GM21515 (cell line): ENCODE measurements at regions not wholly inside any gene's neighbourhood (a gene's known extent, or its start where the extent isn't known, plus 50 kb on each side); places are given as distances from the start of the nearest gene placed in this dataset.
"Not testable (repeated sequence)": the region's sequence is repeated elsewhere in the genome, so short reads cannot be mapped to it uniquely, and the experiment has no call there.

Experiments used
- ATAC-seq: cut with Tn5 transposase; IDR thresholded peaks from one replicate; pipeline ENCODE4 v1.9.1; 2021; ENCODE audit not compliant: unreplicated experiment

DNA sequence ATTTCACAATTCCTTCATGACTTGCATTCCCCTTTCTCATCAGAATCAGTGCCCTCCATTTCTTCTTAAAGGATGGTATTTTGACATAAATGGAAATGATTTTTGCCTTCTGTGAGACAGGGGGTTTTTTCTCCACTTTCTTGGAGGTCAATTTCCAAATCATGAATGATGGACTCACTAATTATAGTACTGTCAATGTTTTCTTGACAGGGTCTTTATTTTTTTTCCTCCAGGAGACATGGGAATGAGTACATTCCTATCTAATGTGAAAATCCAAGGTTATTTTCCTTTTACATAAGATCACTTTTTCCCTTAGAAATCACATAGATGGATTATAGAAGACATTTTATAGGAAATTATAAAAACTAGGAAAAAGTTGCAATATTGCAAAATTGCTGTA is 141.7 kb downstream of the SPATA31A6 start:
- ATAC-seq, result not testable (repeated sequence)

DNA sequence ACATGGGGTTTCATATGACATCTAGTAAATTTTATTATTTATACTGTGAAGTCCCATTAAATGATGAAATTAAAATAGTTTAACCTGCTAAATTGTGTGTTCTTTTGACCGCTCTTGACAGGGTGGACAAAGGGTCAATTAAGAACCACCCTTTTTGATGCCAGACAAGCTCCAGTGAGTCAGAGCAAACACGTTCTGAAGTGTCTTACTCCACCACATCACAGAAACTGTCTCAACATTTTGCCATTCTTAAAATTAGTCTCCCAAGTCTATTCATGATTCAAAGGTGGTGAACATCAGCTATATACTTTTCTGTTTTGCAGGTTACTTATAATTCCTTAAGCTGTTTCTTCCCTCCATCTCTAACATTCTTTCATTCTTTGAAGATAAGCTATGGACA is 142.1 kb downstream of the SPATA31A6 start:
- not testable (repeated sequence) for ATAC-seq

DNA sequence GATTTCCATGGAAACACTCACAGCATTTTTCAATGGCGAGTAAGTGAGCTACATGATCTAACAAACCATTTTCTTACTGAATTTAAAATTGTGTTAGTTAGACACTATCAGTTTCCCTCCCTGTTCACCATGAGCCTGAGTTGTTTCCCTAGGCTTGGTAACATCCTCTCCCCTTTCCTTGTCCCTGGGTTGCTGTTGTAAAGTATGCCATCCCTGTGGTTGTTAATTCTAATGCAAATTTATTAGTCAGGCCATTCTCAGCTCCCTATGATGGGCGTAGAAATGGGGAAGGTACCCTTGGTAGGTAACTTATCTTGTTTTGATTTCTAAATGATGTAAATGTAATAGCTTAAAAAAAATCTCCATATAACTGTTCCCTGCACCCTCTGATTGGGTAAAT is 143.0 kb downstream of the SPATA31A6 start:
- ATAC-seq, result not testable (repeated sequence)

DNA sequence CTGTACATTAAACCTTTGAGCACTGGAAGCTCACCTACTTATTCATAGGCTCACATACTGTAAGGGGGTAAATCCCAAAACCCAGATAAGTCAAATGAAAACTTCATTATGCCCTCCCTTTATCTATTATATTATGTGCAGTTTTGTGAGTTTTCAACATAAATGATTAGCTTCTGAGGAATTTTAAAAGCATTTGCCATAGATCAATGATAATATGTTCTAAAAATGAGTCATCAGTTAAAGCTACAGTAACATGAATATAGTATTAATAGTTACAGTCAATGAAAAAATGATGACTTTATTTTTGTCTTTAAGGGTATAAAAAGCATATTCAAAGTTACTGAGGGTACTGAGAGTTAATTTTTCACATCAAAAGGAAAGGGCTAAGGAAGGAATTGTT is 151.9 kb downstream of the SPATA31A6 start:
- not testable (repeated sequence) for ATAC-seq

DNA sequence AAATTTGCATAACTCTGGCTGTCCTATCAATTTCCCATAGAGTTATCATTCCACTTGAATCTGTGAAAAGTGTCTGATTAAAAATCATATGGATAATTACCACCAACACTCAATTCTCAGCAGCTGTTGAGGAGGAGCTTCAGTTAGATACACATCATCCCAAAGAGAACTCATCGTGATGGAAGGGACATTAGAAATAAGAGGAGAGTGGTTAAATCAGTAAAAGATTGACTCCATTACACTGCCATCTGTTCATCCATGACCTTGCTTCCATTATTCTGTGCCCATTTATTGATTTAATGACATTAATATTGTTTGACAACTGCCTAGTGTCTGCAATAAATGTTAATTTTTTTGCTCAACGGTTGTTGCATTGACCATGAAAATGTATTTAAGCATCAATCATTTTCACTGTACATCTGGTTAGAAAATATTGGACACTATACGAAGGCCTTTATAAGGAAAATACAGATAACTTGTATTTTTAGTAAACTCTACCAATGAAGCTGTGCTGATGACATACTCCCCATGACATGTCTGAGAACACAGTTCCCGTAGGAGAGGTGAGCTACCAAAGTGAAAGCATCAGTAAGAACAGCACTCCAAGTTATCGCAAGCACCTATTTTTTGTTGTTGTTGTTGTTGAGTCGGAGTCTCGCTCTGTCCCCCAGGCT is 152.7 kb downstream of the SPATA31A6 start:
- ATAC-seq, result not testable (repeated sequence)

DNA sequence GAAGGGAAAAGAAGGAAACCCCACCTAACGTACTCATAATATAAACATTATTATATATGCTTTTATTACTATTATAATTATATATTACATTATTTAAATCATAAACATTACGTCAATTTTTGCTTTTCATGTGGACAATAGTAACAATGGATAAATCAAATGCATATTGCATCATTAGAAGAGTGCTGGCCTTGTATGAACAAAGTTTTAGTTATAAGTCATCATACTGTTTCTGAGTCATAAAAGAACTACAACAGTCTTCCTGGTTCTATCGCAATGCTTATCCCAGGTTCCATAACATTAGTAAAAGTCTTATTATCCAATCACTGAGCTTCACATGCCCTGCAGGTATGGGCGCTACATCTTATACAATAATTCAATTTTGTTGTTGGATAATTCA is 154.8 kb downstream of the SPATA31A6 start:
- ATAC-seq, result not testable (repeated sequence)

DNA sequence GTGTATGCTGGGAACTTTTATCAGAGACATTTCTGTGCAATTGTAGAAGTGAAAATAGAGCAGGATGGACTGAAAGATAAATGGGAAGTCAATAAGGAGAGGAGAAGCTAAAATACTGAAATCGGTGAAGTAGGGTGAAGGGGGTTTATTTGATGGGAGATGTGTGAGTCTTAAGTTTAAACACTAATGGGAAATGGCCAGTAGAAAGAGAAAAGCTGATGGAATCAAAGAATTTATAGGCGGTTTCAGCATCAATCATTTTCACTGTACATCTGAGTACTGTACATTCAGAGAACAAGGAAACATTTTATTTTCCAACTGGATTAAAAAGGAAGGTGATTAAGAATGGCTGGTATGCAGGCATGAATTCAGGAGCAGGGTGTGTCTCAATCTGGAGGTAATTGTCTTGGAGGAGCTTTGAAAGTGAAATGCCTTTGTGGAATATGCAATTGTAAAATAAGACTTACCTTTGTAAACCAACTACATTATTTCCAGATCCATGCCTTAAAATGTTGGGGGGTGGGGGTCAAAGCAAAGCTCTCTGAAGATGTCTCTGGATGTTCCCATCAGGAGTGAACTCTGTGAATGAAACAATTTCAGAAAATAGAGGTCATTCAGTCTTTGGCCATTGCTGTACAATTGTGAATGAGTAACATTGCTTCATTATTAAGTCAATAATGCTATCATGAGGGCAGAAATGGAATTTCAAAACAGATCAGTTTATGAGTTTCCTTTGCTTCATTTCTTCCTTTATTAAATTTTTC is 156.4 kb downstream of the SPATA31A6 start:
- ATAC-seq, result not testable (repeated sequence)

DNA sequence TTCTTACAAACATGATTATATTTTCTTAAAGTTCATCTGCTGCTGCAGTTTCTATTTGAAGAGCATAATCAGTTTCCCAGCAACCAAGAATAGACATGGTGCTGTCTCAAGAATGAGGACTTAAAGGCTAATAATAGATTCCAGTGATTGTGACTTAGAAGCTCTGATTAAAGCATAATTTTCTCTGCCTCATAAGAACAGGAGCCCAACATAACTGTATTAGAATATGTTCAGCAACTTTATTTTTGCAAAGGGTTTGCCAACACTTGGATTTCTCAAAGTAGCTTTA is 156.9 kb downstream of the SPATA31A6 start:
- ATAC-seq, result not testable (repeated sequence)

DNA sequence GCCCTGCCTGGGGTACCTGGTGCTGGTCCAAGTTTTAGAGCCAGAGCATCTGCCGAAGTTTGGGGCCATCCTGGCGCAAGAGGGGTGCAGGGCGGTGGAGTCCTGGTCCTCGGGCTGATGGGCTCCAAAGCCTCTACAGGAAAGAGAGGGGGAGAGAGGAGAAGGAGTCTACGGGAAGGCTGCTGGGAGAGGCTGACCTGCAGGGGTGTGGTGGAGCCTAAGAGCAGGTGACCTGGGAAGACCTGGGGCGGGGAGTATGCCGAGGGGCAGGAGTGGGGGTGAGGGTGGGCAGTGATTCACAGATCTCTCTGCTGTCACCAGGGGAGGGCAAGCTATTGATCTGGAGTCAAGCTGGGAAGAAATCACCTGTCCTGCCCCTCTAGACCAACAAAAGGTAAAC is 158.4 kb downstream of the SPATA31A6 start:
- ATAC-seq, result not testable (repeated sequence)

DNA sequence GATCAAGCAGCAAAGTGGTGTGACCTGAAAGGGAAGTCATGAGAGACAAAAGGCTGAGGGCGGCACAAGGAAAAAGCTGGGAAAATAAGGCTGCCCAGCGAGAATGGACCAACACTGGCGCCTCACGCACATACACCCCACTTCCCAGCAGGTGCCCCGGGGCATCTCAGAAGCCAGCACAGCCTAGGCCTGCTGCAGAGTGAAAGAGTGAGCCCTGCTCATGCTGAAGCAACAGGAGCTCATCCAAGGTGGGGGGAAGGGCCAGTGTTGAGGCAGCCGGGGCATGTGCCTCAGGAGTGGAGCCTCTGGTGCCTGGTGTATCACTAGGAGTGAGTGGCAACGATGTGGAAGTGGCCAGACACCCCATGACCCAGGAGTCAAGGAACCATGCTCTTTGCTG is 158.8 kb downstream of the SPATA31A6 start:
- not testable (repeated sequence) for ATAC-seq

DNA sequence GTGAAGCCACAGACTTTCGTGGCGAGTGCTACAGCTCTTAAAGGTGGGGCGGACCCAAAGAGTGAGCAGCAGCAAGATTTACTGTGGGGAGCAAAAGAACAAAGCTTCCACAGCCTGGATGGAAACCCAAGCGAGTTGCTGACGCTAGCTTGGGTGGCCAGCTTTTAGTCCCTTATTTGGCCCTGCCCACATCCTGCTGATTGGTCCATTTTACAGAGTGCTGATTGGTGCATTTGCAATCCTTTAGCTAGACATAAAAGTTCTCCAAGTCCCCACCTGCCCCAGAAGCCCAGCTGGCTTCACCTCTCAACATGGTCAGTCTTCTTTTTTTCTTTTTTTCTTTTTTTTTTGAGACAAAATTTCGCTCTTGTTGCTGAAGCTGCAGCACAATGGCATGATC is 161.0 kb downstream of the SPATA31A6 start:
- ATAC-seq, result not testable (repeated sequence)

DNA sequence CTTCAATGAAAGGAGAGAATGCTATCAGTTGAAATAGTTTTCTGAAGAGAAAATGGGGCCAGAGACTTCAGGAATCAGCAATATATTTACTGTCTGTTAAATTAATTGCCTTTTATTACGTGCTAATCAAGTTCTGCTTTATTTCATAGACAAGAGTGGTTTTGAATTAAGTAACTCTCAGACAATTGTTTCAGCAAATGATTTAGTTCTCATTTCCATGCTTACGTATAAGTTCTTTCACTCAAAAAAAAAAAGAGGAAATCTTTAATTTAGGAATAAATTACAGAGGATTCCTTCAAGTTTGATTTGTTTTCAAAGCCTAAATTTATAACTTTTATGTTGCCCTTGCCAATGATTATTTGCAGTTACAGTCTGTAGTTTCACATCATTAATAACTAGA is 163.5 kb downstream of the SPATA31A6 start:
- ATAC-seq, result not testable (repeated sequence)

DNA sequence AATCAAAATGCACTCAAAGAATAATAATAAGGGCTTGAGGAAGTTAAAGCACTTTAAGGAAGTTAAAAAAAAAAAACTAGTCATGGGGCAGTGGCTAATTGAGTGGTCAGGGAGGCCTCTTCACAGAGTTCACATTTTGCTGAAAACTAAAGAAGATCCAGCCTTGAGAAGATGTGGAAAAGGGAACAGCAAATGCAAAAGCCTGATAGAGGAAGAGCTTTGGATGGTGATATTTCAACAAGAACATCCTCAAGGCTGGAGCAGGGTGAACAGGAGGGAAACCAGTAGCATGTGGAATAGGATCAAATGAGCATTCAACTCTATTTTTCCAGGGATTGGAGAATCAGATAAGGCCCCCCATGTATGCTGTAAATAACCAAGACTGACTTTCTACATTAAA is 165.7 kb downstream of the SPATA31A6 start:
- ATAC-seq, result not testable (repeated sequence)

DNA sequence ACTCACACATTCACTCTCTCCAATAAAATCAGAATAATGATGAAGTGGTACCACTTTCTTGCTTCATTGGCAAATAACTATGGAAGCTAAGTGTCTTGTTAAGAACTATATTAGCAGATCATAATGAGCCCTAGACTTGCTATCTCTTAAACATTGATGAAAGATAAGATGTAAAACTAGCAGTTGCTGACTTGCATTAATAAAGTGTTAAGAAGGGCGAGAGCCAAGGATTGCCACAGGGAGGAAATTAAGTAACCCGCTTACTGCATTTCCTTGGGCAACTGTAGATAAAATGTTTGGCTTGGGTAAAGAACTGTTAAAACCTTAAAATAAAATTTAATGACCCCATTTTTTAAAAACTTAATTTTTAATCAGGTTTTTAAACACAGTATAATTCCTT is 167.0 kb downstream of the SPATA31A6 start:
- not testable (repeated sequence) for ATAC-seq

DNA sequence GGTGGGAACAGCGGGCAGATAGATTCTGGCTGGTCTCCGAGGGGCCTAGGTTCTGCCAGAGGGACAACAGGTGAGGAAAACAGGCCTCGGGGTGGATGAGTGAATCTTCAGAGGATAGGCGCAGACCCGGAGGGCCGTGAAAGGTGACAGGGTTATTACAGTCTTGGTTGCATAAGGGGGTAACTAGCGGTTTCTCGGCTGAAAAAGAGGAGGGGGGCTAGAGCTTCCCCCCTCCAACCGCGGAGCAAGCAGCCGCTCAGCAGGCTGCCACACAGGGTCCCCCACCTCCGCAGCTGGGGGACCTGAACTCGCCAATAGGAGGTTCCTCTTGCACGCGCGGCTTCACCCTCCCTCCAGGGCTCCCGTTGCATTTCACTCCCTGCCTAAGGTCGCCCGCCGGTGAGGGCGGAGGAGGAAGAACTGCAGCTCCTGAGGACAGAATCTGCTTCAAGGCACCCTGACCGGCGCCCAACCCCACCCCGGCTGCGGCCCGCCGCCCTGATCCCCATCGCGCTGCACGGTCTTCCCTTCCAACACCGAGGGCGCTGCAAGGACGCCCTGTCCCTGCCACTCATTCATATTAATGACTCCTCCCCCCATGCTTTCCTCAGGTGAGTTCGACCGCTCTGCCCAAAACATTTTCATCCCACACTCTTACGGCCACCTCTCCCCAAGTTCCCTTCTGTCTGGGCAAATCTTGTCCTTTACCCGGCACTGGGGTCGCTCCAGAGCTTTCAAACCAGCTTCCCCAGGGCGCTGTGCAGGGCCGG is 174.3 kb downstream of the SPATA31A6 start:
- ATAC-seq, result not testable (repeated sequence)

DNA sequence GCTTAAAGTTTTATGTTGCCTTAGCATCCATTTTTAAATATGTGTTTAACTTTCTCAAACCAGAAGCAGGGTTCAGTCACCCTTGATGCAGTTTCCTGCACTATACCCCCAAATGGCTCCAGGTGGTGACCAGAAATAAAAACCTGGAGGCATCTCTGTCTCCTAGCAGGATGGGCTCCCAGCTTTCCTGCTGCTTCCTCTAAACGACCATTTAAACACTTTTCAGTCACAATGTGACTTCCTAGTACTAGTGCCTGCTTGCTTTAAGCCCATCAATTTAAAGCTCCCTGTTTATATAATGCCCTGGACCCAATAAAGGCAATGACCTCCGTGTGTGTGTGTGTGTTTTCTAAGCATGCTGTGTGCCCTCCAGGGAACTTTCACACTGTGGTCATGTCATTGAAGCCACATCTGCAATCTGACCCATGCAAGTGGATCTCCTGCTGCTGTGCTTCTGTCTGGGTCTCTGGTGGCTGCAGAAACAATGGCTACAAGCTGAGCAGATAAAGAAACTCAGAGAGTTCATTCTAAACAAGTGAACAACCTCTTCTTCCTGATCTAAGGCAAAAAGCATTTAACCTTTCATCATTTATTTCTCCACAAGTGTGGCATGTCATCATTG is 175.3 kb downstream of the SPATA31A6 start:
- ATAC-seq, result not testable (repeated sequence)

DNA sequence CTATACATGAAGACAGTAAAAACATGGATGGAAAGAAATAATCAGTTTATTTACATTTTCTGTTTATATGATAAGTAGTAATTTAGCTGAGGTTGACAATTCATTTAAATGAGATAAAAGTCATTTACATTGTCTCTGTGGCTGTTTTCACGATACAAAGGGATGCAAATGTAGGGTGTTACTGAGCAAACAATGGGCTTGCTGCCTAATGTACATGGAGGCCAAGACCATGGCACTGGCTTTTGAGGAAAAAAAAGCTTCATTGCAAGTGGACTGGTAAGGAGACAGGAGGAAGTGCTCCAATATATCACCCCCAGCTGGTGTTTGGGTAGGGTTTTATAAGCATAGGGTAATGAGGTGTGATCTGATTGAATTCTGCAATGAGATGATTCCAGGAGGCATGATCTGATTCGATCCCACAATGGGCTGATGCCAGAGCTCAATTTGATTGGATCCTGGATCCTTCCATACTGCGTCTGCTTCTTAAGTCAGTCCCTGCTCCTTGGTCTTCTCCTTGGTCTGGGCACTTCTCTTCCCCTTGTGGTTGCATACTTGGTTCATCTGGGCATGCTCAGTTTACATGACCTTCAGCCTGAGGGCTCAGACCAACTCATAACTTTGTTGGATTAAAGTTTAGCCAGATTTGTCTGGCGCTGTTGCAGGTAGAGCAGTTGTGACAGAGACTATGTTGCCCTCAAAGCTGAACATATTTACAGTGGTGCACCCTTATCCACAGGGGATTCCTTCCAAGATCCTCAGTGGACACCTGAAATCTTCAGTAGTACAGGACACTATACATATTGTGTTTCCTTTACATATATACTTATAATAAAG is 181.2 kb downstream of the SPATA31A6 start:
- peak; percentile 5 for ATAC-seq

DNA sequence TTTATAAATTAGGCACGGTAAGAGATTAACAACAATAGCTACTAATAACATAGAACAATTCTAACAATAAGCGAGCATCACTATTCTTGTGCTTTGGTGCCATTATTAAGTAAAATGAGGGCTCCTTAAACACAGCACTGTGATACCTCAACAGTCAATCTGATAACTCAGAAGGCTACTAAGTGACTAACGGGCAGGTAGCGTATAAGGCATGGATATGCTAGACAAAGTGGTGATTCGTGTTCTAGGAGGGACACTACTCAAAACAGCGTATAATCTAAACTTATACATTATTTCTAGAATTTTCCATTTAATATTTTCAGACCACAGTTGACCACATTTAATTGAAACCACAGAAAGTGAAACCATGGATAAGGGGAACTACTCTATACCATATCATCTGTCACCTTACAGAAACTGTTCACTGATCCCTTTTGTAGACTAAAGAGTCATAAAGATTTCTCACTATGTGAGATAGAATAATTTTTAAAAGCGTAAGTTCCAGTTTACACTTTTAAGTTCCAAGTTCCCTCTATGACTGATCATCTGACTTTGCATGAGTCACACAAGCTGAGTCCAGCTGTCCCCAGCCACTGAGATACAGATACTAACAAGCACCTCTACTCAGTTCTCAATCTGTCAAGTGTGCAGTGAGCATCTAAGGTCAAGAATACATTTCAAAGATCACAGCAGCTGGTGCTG is 181.9 kb downstream of the SPATA31A6 start:
- ATAC-seq, result peak; percentile 91

DNA sequence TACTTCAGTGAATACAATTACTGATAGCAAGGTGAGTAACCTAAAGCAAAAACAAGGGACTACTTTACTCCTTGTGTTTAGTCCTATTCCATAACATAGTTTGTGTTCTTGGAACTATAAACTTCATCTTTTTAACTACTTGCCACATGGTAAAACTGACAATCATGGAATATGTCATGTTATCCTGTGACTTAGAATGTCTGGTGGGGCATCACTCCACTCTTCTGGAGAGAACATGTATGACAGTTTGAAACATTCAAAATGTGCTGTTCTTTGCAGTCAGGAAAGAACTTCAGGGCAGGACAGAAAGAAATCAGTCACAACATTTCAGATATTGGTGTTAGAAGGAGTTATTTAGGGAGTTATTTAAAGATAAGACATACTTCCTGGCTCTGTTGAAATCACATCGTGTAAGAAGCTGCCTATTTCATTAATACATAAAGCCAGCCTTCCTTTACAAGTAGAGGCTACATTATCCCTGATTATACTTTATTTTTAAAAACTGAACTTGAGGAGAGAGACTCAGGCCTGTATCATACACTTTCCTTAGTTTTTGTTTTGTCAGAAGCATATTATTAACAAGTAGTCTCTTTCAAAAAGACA is 184.9 kb downstream of the SPATA31A6 start:
- not testable (repeated sequence) for ATAC-seq
